ENCODE measurements at regions not wholly inside any gene's neighbourhood (a gene's known extent, or its start where the extent isn't known, plus 50 kb on each side); places are given as distances from the start of the nearest gene placed in this dataset.

- TF ChIP-seq JUN (IDR thresholded peaks at IDR 0.05; ENCODE audit: borderline replicate concordance, insufficient read depth, insufficient read length, low read depth) (no peak), CTCF (IDR thresholded peaks at IDR 0.05; ENCODE audit: extremely low read depth in 1 of 2, insufficient read depth in 1 of 2, low read depth in 1 of 2, low read length in 2 of 2) (no peak), POLR2A (IDR thresholded peaks at IDR 0.05; ENCODE audit: low read depth, low read length) (no peak), POLR2AphosphoS5 (IDR thresholded peaks at IDR 0.05; ENCODE audit: insufficient read depth, low read depth, low read length) (no peak), FOS (IDR thresholded peaks at IDR 0.05; ENCODE audit: borderline replicate concordance, insufficient read depth, low read length) (no peak), EZH2 (IDR thresholded peaks at IDR 0.05; ENCODE audit: borderline replicate concordance, low read depth, low read length, severe bottlenecking) (no peak), GATA2 (IDR thresholded peaks at IDR 0.05; ENCODE audit: insufficient read depth, insufficient read length, low read depth, low read length) (no peak)
- TF ChIP-seq, protein P1, sequence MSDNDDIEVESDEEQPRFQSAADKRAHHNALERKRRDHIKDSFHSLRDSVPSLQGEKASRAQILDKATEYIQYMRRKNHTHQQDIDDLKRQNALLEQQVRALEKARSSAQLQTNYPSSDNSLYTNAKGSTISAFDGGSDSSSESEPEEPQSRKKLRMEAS (IDR thresholded peaks at IDR 0.05; ENCODE audit: insufficient read depth, insufficient read length), result no peak
These were observed 82.0 kb upstream of the RGS1 start for GRCh38 chr1:192493584-192493983.

Data from endothelial cell of umbilical vein (primary cell).